ENCODE measurements at regions not wholly inside any gene's neighbourhood (a gene's known extent, or its start where the extent isn't known, plus 50 kb on each side); places are given as distances from the start of the nearest gene placed in this dataset.
"Not testable (repeated sequence)": the region's sequence is repeated elsewhere in the genome, so short reads cannot be mapped to it uniquely, and the experiment has no call there.

GRCh38 chr21:19535356-19535755 is 1131.8 kb upstream of the TMPRSS15 start:
- intact Hi-C loops (cut with micrococcal nuclease) = no loop called here
- no peak for ATAC-seq
- no peak for DNase-seq
- TF ChIP-seq, protein P1, sequence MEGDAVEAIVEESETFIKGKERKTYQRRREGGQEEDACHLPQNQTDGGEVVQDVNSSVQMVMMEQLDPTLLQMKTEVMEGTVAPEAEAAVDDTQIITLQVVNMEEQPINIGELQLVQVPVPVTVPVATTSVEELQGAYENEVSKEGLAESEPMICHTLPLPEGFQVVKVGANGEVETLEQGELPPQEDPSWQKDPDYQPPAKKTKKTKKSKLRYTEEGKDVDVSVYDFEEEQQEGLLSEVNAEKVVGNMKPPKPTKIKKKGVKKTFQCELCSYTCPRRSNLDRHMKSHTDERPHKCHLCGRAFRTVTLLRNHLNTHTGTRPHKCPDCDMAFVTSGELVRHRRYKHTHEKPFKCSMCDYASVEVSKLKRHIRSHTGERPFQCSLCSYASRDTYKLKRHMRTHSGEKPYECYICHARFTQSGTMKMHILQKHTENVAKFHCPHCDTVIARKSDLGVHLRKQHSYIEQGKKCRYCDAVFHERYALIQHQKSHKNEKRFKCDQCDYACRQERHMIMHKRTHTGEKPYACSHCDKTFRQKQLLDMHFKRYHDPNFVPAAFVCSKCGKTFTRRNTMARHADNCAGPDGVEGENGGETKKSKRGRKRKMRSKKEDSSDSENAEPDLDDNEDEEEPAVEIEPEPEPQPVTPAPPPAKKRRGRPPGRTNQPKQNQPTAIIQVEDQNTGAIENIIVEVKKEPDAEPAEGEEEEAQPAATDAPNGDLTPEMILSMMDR (IDR thresholded peaks at IDR 0.05) = no peak
- Mint-ChIP-seq H3K4me1 (ENCODE audit: low read depth) (no peaks in the 10 kb centered on the region), H3K27me3 (no peaks in the 10 kb centered on the region), H3K4me3 (no peak overlapping the region), H3K36me3 (ENCODE audit: low read depth) (no peaks in the 10 kb centered on the region), H3K9me3 (peaks cover 7% of the 10 kb centered on the region), H3K27ac (no peak overlapping the region)
- ChIA-PET CTCF (no interaction called here), POLR2A (no interaction called here)

- TF ChIP-seq, protein P1 (IDR thresholded peaks at IDR 0.05) = no peak
- Mint-ChIP-seq H3K9me3 (peaks cover 9% of the 10 kb centered on the region), H3K4me3 (no peak overlapping the region), H3K27me3 (no peaks in the 10 kb centered on the region), H3K27ac (no peak overlapping the region), H3K36me3 (ENCODE audit: low read depth) (no peaks in the 10 kb centered on the region), H3K4me1 (ENCODE audit: low read depth) (no peaks in the 10 kb centered on the region)
- ATAC-seq = no peak
- ChIA-PET POLR2A (no interaction called here), CTCF (no interaction called here)
- intact Hi-C loops (cut with micrococcal nuclease) = no loop called here
- no peak for DNase-seq
These were observed 1133.5 kb upstream of the TMPRSS15 start for GRCh38 chr21:19537116-19537515.

GRCh38 chr21:19540287-19540686 is 1136.7 kb upstream of the TMPRSS15 start:
- TF ChIP-seq, protein P1 (IDR thresholded peaks at IDR 0.05) = no peak
- H3K9me3 Mint-ChIP-seq = peaks cover 13% of the 10 kb centered on the region
- no peaks in the 10 kb centered on the region for H3K36me3 Mint-ChIP-seq (ENCODE audit: low read depth)
- ATAC-seq (no peak), DNase-seq (no peak)
- CTCF ChIA-PET = no interaction called here
- H3K4me1 Mint-ChIP-seq (ENCODE audit: low read depth) = no peaks in the 10 kb centered on the region
- intact Hi-C loops (cut with micrococcal nuclease) = no loop called here
- POLR2A ChIA-PET = no interaction called here
- H3K4me3 Mint-ChIP-seq = no peak overlapping the region
- no peak overlapping the region for H3K27ac Mint-ChIP-seq
- H3K27me3 Mint-ChIP-seq = no peaks in the 10 kb centered on the region

- no peaks in the 10 kb centered on the region for H3K4me1 Mint-ChIP-seq (ENCODE audit: low read depth)
- H3K36me3 Mint-ChIP-seq (ENCODE audit: low read depth) = no peaks in the 10 kb centered on the region
- TF ChIP-seq, protein P1 (IDR thresholded peaks at IDR 0.05) = no peak
- H3K4me3 Mint-ChIP-seq = no peak overlapping the region
- peaks cover 19% of the 10 kb centered on the region for H3K9me3 Mint-ChIP-seq
- no peak overlapping the region for H3K27ac Mint-ChIP-seq
- POLR2A ChIA-PET = no interaction called here
- no peaks in the 10 kb centered on the region for H3K27me3 Mint-ChIP-seq
- DNase-seq (no peak), ATAC-seq (no peak)
- CTCF ChIA-PET = no interaction called here
- intact Hi-C loops (cut with micrococcal nuclease) = no loop called here
These were observed 1138.0 kb upstream of the TMPRSS15 start for GRCh38 chr21:19541602-19542001.

- H3K9me3 Mint-ChIP-seq = peaks cover 22% of the 10 kb centered on the region
- H3K27me3 Mint-ChIP-seq; H3K4me1 Mint-ChIP-seq (ENCODE audit: low read depth); H3K36me3 Mint-ChIP-seq (ENCODE audit: low read depth); H3K27ac Mint-ChIP-seq; DNase-seq; ATAC-seq; CTCF ChIA-PET; intact Hi-C loops (cut with micrococcal nuclease); H3K4me3 Mint-ChIP-seq; POLR2A ChIA-PET: not testable (repeated sequence)
These were observed 1140.9 kb upstream of the TMPRSS15 start for GRCh38 chr21:19544493-19544892.
